ENCODE measurements at regions not wholly inside any gene's neighbourhood (a gene's known extent, or its start where the extent isn't known, plus 50 kb on each side); places are given as distances from the start of the nearest gene placed in this dataset.

- intact Hi-C loops (cut with DNase I), result no loop called here
- Histone ChIP-seq H3K9me3 (no peaks in the 10 kb centered on the region), H3K4me3 (no peak overlapping the region), H3K4me1 (peaks cover 0 to 10% (median 0%) of the 10 kb centered on the region in 4 donors), H3K27me3 (no peaks in the 10 kb centered on the region), H3K27ac (peak overlapping the region in 1 of 3 donors; percentile 35), H3K36me3 (no peaks in the 10 kb centered on the region)
- WGBS (ENCODE audit: insufficient coverage, low coverage, low lambda C conversion rate, missing lambda C conversion rate), result 57% methylated on average over 3 of the region's 3 CpGs
- peak; percentile 61 to 89 (median 70) for ATAC-seq
- DNase-seq, result peak in 1 of 3 donors; percentile 36
- TF ChIP-seq CTCF (IDR thresholded peaks at IDR 0.05) (no peak), POLR2A (IDR thresholded peaks at IDR 0.05) (no peak)
These were observed 620.9 kb upstream of the USP24 start for GRCh38 chr1:55836086-55836485.

GRCh38 chr1:55833529-55834091 is 618.4 kb upstream of the USP24 start:
- TF ChIP-seq CTCF (IDR thresholded peaks at IDR 0.05) (no peak), POLR2A (IDR thresholded peaks at IDR 0.05) (no peak)
- Histone ChIP-seq H3K4me3 (no peak overlapping the region), H3K27me3 (no peaks in the 10 kb centered on the region), H3K4me1 (no peaks in the 10 kb centered on the region), H3K9me3 (no peaks in the 10 kb centered on the region), H3K27ac (no peak overlapping the region), H3K36me3 (no peaks in the 10 kb centered on the region)
- no peak for DNase-seq
- 42% methylated on average over 2 of the region's 2 CpGs for WGBS (ENCODE audit: insufficient coverage, low coverage, low lambda C conversion rate, missing lambda C conversion rate)
- intact Hi-C loops (cut with DNase I), result no loop called here
- no peak for ATAC-seq

GRCh38 chr1:55831759-55832158 is 616.6 kb upstream of the USP24 start:
- Histone ChIP-seq H3K4me3 (no peak overlapping the region), H3K9me3 (no peaks in the 10 kb centered on the region), H3K4me1 (no peaks in the 10 kb centered on the region), H3K27me3 (no peaks in the 10 kb centered on the region), H3K36me3 (no peaks in the 10 kb centered on the region), H3K27ac (no peak overlapping the region)
- DNase-seq (no peak), ATAC-seq (no peak)
- TF ChIP-seq CTCF (IDR thresholded peaks at IDR 0.05), result no peak
- TF ChIP-seq POLR2A (IDR thresholded peaks at IDR 0.05), result no peak
- WGBS (ENCODE audit: insufficient coverage, low coverage, low lambda C conversion rate, missing lambda C conversion rate), result 48% methylated on average over 3 of the region's 3 CpGs
- intact Hi-C loops (cut with DNase I), result no loop called here

GRCh38 chr1:55828044-55828443 is 612.9 kb upstream of the USP24 start:
- DNase-seq (no peak), ATAC-seq (no peak)
- Histone ChIP-seq H3K4me3 (no peak overlapping the region), H3K27ac (no peak overlapping the region), H3K27me3 (no peaks in the 10 kb centered on the region), H3K4me1 (no peaks in the 10 kb centered on the region), H3K36me3 (no peaks in the 10 kb centered on the region), H3K9me3 (no peaks in the 10 kb centered on the region)
- WGBS (ENCODE audit: insufficient coverage, low coverage, low lambda C conversion rate, missing lambda C conversion rate), result 61% methylated on average over 5 of the region's 5 CpGs
- intact Hi-C loops (cut with DNase I), result no loop called here
- no peak for TF ChIP-seq CTCF (IDR thresholded peaks at IDR 0.05)

- TF ChIP-seq CTCF (IDR thresholded peaks at IDR 0.05), result no peak
- no peak for TF ChIP-seq POLR2A (IDR thresholded peaks at IDR 0.05)
- intact Hi-C loops (cut with DNase I), result no loop called here
- no peak for DNase-seq
These were observed 612.2 kb upstream of the USP24 start for GRCh38 chr1:55827350-55827749.

More at GRCh38 chr1:55827350-55827749, 612.2 kb upstream of the USP24 start:
- Histone ChIP-seq H3K4me3 (no peak overlapping the region), H3K9me3 (no peaks in the 10 kb centered on the region), H3K27me3 (no peaks in the 10 kb centered on the region), H3K4me1 (no peaks in the 10 kb centered on the region), H3K36me3 (no peaks in the 10 kb centered on the region), H3K27ac (no peak overlapping the region)
- peak in 2 of 4 donors; percentile 70 to 73 for ATAC-seq
- WGBS (ENCODE audit: insufficient coverage, low coverage, low lambda C conversion rate, missing lambda C conversion rate), result 73% methylated on average over 4 of the region's 4 CpGs
